H1 (cell line): ENCODE measurements at regions not wholly inside any gene's neighbourhood (a gene's known extent, or its start where the extent isn't known, plus 50 kb on each side); places are given as distances from the start of the nearest gene placed in this dataset.

Experiments used
- CBX5 ChIP-seq: fragments of 300-800, 300-1000 bp; sonication (generic); IDR thresholded peaks from 2 replicates; pipeline ENCODE4 v1.7.1; 2016; ENCODE audit warnings: antibody characterized with exemption, low read length, low read depth
- GABPA ChIP-seq: IDR thresholded peaks from 2 replicates; pipeline ENCODE4 v1.6.1; 2011; ENCODE audit warnings: mild to moderate bottlenecking, low read length, moderate library complexity, borderline replicate concordance; ENCODE audit not compliant: insufficient read depth
- POLR2A ChIP-seq, 2 experiments: IDR thresholded peaks; 1 replicate in 1 of 2; 2 replicates in 1 of 2; pipeline ENCODE4 v1.6.1; 2011; ENCODE audit warnings: low read depth in 2 of 2, low read length in 2 of 2, mild to moderate bottlenecking in 2 of 2; ENCODE audit errors: control extremely low read depth in 1 of 2
- TF ChIP-seq, protein P1 (sequence below), 3 experiments: IDR thresholded peaks; 1 replicate in 2 of 3; 2 replicates in 1 of 3; pipeline versions ENCODE4 v1.5.1 to v1.6.1; 2011; ENCODE audit warnings: low read length in 3 of 3, mild to moderate bottlenecking in 3 of 3, inconsistent platforms in 2 of 3, low read depth in 1 of 3, moderate library complexity in 1 of 3; ENCODE audit not compliant: insufficient read depth in 1 of 3; ENCODE audit errors: control extremely low read depth in 1 of 3

DNA sequence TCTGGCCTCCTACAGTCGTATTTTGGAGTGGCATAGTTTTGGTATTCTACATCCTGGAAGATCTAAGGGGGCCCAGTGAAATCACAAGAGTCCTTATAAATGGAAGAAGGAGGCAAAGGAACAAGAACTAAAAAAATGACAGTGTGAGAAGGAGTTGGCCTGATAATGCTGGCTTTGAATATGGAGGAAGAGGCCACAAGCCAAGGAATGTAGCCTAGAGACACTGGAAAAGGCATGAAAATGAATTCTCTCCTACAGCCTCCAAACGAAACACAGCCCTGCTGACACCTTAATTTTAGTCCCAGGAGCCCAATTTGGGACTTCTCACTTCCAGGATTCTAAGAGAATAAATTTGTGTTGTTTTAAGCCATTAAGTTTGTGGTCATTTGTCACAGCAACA lies 54.6 kb upstream of the LIPC start:
- TF ChIP-seq, protein P1, sequence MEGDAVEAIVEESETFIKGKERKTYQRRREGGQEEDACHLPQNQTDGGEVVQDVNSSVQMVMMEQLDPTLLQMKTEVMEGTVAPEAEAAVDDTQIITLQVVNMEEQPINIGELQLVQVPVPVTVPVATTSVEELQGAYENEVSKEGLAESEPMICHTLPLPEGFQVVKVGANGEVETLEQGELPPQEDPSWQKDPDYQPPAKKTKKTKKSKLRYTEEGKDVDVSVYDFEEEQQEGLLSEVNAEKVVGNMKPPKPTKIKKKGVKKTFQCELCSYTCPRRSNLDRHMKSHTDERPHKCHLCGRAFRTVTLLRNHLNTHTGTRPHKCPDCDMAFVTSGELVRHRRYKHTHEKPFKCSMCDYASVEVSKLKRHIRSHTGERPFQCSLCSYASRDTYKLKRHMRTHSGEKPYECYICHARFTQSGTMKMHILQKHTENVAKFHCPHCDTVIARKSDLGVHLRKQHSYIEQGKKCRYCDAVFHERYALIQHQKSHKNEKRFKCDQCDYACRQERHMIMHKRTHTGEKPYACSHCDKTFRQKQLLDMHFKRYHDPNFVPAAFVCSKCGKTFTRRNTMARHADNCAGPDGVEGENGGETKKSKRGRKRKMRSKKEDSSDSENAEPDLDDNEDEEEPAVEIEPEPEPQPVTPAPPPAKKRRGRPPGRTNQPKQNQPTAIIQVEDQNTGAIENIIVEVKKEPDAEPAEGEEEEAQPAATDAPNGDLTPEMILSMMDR (IDR thresholded peaks at IDR 0.05; ENCODE audit: control extremely low read depth in 1 of 3, insufficient read depth in 1 of 3, low read depth in 1 of 3, low read length in 3 of 3) = no peak
- TF ChIP-seq GABPA (no peak), CBX5 (no peak), POLR2A (IDR thresholded peaks at IDR 0.05; ENCODE audit: control extremely low read depth in 1 of 2, low read depth in 2 of 2, low read length in 2 of 2) (no peak)
